ENCODE measurements at regions not wholly inside any gene's neighbourhood (a gene's known extent, or its start where the extent isn't known, plus 50 kb on each side); places are given as distances from the start of the nearest gene placed in this dataset.

GRCh38 chr9:107852891-107853290 is 363.3 kb upstream of the KLF4 start:
- Histone ChIP-seq H3K27ac (ENCODE audit: low read depth, low read length) (no peak overlapping the region), H3K27me3 (ENCODE audit: control insufficient read depth, low read length) (no peaks in the 10 kb centered on the region), H3K36me3 (ENCODE audit: control insufficient read depth, low read length) (no peaks in the 10 kb centered on the region), H4K20me1 (ENCODE audit: control insufficient read depth, insufficient read depth, low read depth, low read length) (no peaks in the 10 kb centered on the region), H3K9me3 (ENCODE audit: control insufficient read depth, insufficient read depth, low read length) (no peaks in the 10 kb centered on the region), H3K4me2 (ENCODE audit: low read length) (no peak overlapping the region), H3K9me2 (replicated peaks; ENCODE audit: control insufficient read depth, low read length) (no peaks in the 10 kb centered on the region), H3K79me2 (ENCODE audit: control insufficient read depth, low read length) (no peaks in the 10 kb centered on the region), H3K4me1 (ENCODE audit: control insufficient read depth, low read length) (no peaks in the 10 kb centered on the region), H3F3A (ENCODE audit: control insufficient read depth, insufficient read depth) (no peaks in the 10 kb centered on the region), H3K4me3 (ENCODE audit: low read length) (no peak overlapping the region)
- TF ChIP-seq EZH2phosphoT487 (IDR thresholded peaks at IDR 0.05; ENCODE audit: borderline replicate concordance, low read length) (no peak), CTCF (IDR thresholded peaks at IDR 0.05; ENCODE audit: low read depth, low read length, poor library complexity, severe bottlenecking) (no peak)

- Histone ChIP-seq H3K9me3 (ENCODE audit: control insufficient read depth, insufficient read depth, low read length) (no peaks in the 10 kb centered on the region), H4K20me1 (ENCODE audit: control insufficient read depth, insufficient read depth, low read depth, low read length) (no peaks in the 10 kb centered on the region), H3K4me3 (ENCODE audit: low read length) (no peak overlapping the region), H3K79me2 (ENCODE audit: control insufficient read depth, low read length) (no peaks in the 10 kb centered on the region), H3K27me3 (ENCODE audit: control insufficient read depth, low read length) (no peaks in the 10 kb centered on the region), H3K4me2 (ENCODE audit: low read length) (no peak overlapping the region), H3F3A (ENCODE audit: control insufficient read depth, insufficient read depth) (no peaks in the 10 kb centered on the region), H3K4me1 (ENCODE audit: control insufficient read depth, low read length) (no peaks in the 10 kb centered on the region), H3K9me2 (replicated peaks; ENCODE audit: control insufficient read depth, low read length) (no peaks in the 10 kb centered on the region), H3K27ac (ENCODE audit: low read depth, low read length) (no peak overlapping the region), H3K36me3 (ENCODE audit: control insufficient read depth, low read length) (no peaks in the 10 kb centered on the region)
- TF ChIP-seq EZH2phosphoT487 (IDR thresholded peaks at IDR 0.05; ENCODE audit: borderline replicate concordance, low read length) (no peak), CTCF (IDR thresholded peaks at IDR 0.05; ENCODE audit: low read depth, low read length, poor library complexity, severe bottlenecking) (no peak)
Observed at GRCh38 chr9:107850653-107851052, 361.1 kb upstream of the KLF4 start.

- TF ChIP-seq CTCF (IDR thresholded peaks at IDR 0.05; ENCODE audit: low read depth, low read length, poor library complexity, severe bottlenecking) (no peak), EZH2phosphoT487 (IDR thresholded peaks at IDR 0.05; ENCODE audit: borderline replicate concordance, low read length) (no peak)
- Histone ChIP-seq H3K4me3 (ENCODE audit: low read length) (no peak overlapping the region), H3F3A (ENCODE audit: control insufficient read depth, insufficient read depth) (no peaks in the 10 kb centered on the region), H3K4me1 (ENCODE audit: control insufficient read depth, low read length) (no peaks in the 10 kb centered on the region), H3K79me2 (ENCODE audit: control insufficient read depth, low read length) (no peaks in the 10 kb centered on the region), H3K4me2 (ENCODE audit: low read length) (no peak overlapping the region), H3K27me3 (ENCODE audit: control insufficient read depth, low read length) (no peaks in the 10 kb centered on the region), H3K27ac (ENCODE audit: low read depth, low read length) (no peak overlapping the region), H4K20me1 (ENCODE audit: control insufficient read depth, insufficient read depth, low read depth, low read length) (no peaks in the 10 kb centered on the region), H3K36me3 (ENCODE audit: control insufficient read depth, low read length) (no peaks in the 10 kb centered on the region), H3K9me3 (ENCODE audit: control insufficient read depth, insufficient read depth, low read length) (no peaks in the 10 kb centered on the region), H3K9me2 (replicated peaks; ENCODE audit: control insufficient read depth, low read length) (no peaks in the 10 kb centered on the region)
Observed at GRCh38 chr9:107847978-107848964, 358.7 kb upstream of the KLF4 start.
